Fibroblast of mammary gland (primary cell): ENCODE measurements at regions not wholly inside any gene's neighbourhood (a gene's known extent, or its start where the extent isn't known, plus 50 kb on each side); places are given as distances from the start of the nearest gene placed in this dataset.

Source experiments
- DNase-seq: peaks from one replicate; pipeline ENCODE4 v3.0.0-alpha.2; 2010; ENCODE audit warnings: low read depth
- H3K4me3 ChIP-seq: 2 replicates; pipeline ENCODE4 v1.5.1; 2011; ENCODE audit warnings: low read depth, mild to moderate bottlenecking, low read length, moderate library complexity; ENCODE audit not compliant: control insufficient read depth
- CTCF ChIP-seq: conservative IDR thresholded peaks from 2 replicates; pipeline ENCODE4 v1.5.1; 2011; ENCODE audit warnings: low read depth, low read length, inconsistent platforms; ENCODE audit not compliant: control insufficient read depth, insufficient read depth

GRCh38 chr2:114082731-114083433 is 193.0 kb downstream of the ACTR3 start:
- no peak for DNase-seq
- TF ChIP-seq CTCF, result no peak
- H3K4me3 ChIP-seq, result no peak overlapping the region

- no peak for TF ChIP-seq CTCF
- DNase-seq, result no peak
- no peak overlapping the region for H3K4me3 ChIP-seq
These were observed 194.0 kb downstream of the ACTR3 start for GRCh38 chr2:114083717-114084387.

- no peak for TF ChIP-seq CTCF
- no peak overlapping the region for H3K4me3 ChIP-seq
- DNase-seq, result no peak
These were observed 195.3 kb downstream of the ACTR3 start for GRCh38 chr2:114085238-114085637.

GRCh38 chr2:114085992-114086391 is 196.1 kb downstream of the ACTR3 start:
- TF ChIP-seq CTCF, result no peak
- no peak overlapping the region for H3K4me3 ChIP-seq
- DNase-seq, result no peak

GRCh38 chr2:114089636-114090319 is 199.9 kb downstream of the ACTR3 start:
- no peak for DNase-seq
- no peak overlapping the region for H3K4me3 ChIP-seq
- no peak for TF ChIP-seq CTCF

- TF ChIP-seq CTCF, result no peak
- H3K4me3 ChIP-seq, result no peak overlapping the region
- DNase-seq, result no peak
These were observed 201.1 kb downstream of the ACTR3 start for GRCh38 chr2:114091010-114091409.
